ENCODE measurements at regions not wholly inside any gene's neighbourhood (a gene's known extent, or its start where the extent isn't known, plus 50 kb on each side); places are given as distances from the start of the nearest gene placed in this dataset.

DNA sequence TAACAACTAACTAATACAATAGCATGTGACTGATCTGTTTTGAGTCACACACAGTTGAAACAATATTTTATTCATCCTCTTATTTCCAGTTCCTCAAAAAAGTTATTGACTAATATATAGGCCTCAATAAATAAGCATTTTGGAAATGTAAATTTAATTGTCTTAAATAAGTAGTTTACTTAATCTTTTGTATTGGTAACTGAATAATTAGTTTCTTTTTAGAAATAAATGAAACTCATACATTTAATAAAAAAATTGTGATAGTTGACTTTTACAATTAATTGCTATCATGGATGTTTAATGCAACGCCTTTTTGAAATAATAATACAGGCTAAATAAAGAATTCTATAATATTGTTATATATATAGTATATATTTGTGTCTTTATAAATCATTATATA lies 500.8 kb upstream of the PCDH20 start:
- no peak for DNase-seq (ENCODE audit: low read depth)
- H3K4me2 ChIP-seq (ENCODE audit: low read length), result no peak overlapping the region
- Mint-ChIP-seq H3K27me3 (ENCODE audit: low read depth, unreplicated experiment) (no peaks in the 10 kb centered on the region), H3K27ac (ENCODE audit: unreplicated experiment) (no peak overlapping the region), H3K9me3 (ENCODE audit: unreplicated experiment) (no peaks in the 10 kb centered on the region), H3K4me3 (ENCODE audit: unreplicated experiment) (no peak overlapping the region), H3K4me1 (ENCODE audit: low read depth, unreplicated experiment) (no peaks in the 10 kb centered on the region), H3K36me3 (ENCODE audit: low read depth, unreplicated experiment) (no peaks in the 10 kb centered on the region)
- H3K4me1 ChIP-seq (ENCODE audit: insufficient read depth, low read length), result no peaks in the 10 kb centered on the region
- no peak overlapping the region for H3K27ac ChIP-seq (ENCODE audit: low read depth, low read length)
- H3K9me3 ChIP-seq (ENCODE audit: insufficient read depth, low read depth, low read length), result no peaks in the 10 kb centered on the region
- H3K9ac ChIP-seq (ENCODE audit: low read length), result no peak overlapping the region
- H3K27me3 ChIP-seq (ENCODE audit: insufficient read depth, low read length), result no peaks in the 10 kb centered on the region
- H3K36me3 ChIP-seq (ENCODE audit: insufficient read depth, low read length), result no peaks in the 10 kb centered on the region
- TF ChIP-seq EZH2 (IDR thresholded peaks at IDR 0.05; ENCODE audit: insufficient read depth, low read length), result no peak
- TF ChIP-seq, protein P1, sequence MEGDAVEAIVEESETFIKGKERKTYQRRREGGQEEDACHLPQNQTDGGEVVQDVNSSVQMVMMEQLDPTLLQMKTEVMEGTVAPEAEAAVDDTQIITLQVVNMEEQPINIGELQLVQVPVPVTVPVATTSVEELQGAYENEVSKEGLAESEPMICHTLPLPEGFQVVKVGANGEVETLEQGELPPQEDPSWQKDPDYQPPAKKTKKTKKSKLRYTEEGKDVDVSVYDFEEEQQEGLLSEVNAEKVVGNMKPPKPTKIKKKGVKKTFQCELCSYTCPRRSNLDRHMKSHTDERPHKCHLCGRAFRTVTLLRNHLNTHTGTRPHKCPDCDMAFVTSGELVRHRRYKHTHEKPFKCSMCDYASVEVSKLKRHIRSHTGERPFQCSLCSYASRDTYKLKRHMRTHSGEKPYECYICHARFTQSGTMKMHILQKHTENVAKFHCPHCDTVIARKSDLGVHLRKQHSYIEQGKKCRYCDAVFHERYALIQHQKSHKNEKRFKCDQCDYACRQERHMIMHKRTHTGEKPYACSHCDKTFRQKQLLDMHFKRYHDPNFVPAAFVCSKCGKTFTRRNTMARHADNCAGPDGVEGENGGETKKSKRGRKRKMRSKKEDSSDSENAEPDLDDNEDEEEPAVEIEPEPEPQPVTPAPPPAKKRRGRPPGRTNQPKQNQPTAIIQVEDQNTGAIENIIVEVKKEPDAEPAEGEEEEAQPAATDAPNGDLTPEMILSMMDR (IDR thresholded peaks at IDR 0.05; ENCODE audit: insufficient read depth, low read depth, low read length), result no peak
- H2AFZ ChIP-seq (ENCODE audit: low read depth, low read length), result no peak overlapping the region
- no peak overlapping the region for H3K4me3 ChIP-seq (ENCODE audit: insufficient read depth, low read depth, low read length)
- H4K20me1 ChIP-seq (ENCODE audit: insufficient read depth, low read length), result no peaks in the 10 kb centered on the region
- no peaks in the 10 kb centered on the region for H3K79me2 ChIP-seq (ENCODE audit: insufficient read depth, low read length)
- no peak for FAIRE-seq

DNA sequence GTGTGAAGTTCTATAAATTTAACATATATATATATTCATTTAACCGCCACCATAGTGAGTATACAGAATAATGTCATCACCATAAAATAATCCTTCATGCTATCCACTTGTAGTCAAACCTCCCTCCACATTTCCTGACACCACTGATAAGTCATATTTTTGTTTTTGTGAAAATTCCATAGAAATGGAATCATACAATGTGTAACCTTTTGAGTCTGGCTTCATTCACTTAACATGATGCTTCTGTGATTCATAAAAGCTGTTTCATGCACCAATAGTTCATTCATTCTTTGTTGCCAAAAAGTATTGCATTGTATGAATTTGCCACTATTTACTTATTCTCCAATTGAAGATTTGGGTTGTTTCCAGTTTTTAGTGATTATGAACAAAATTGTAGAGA lies 497.5 kb upstream of the PCDH20 start:
- Mint-ChIP-seq H3K9me3 (ENCODE audit: unreplicated experiment) (no peaks in the 10 kb centered on the region), H3K36me3 (ENCODE audit: low read depth, unreplicated experiment) (no peaks in the 10 kb centered on the region), H3K4me1 (ENCODE audit: low read depth, unreplicated experiment) (no peaks in the 10 kb centered on the region), H3K27ac (ENCODE audit: unreplicated experiment) (no peak overlapping the region), H3K4me3 (ENCODE audit: unreplicated experiment) (no peak overlapping the region), H3K27me3 (ENCODE audit: low read depth, unreplicated experiment) (no peaks in the 10 kb centered on the region)
- H3K27ac ChIP-seq (ENCODE audit: low read depth, low read length), result no peak overlapping the region
- FAIRE-seq (no peak), DNase-seq (ENCODE audit: low read depth) (peak; percentile 10)
- H2AFZ ChIP-seq (ENCODE audit: low read depth, low read length), result no peak overlapping the region
- no peaks in the 10 kb centered on the region for H3K36me3 ChIP-seq (ENCODE audit: insufficient read depth, low read length)
- H3K9ac ChIP-seq (ENCODE audit: low read length), result no peak overlapping the region
- no peaks in the 10 kb centered on the region for H3K4me1 ChIP-seq (ENCODE audit: insufficient read depth, low read length)
- H3K27me3 ChIP-seq (ENCODE audit: insufficient read depth, low read length), result no peaks in the 10 kb centered on the region
- no peak overlapping the region for H3K4me2 ChIP-seq (ENCODE audit: low read length)
- H3K4me3 ChIP-seq (ENCODE audit: insufficient read depth, low read depth, low read length), result no peak overlapping the region
- no peaks in the 10 kb centered on the region for H4K20me1 ChIP-seq (ENCODE audit: insufficient read depth, low read length)
- TF ChIP-seq EZH2 (IDR thresholded peaks at IDR 0.05; ENCODE audit: insufficient read depth, low read length), result no peak
- TF ChIP-seq, protein P1 (IDR thresholded peaks at IDR 0.05; ENCODE audit: insufficient read depth, low read depth, low read length), result no peak
- no peaks in the 10 kb centered on the region for H3K79me2 ChIP-seq (ENCODE audit: insufficient read depth, low read length)
- no peaks in the 10 kb centered on the region for H3K9me3 ChIP-seq (ENCODE audit: insufficient read depth, low read depth, low read length)

DNA sequence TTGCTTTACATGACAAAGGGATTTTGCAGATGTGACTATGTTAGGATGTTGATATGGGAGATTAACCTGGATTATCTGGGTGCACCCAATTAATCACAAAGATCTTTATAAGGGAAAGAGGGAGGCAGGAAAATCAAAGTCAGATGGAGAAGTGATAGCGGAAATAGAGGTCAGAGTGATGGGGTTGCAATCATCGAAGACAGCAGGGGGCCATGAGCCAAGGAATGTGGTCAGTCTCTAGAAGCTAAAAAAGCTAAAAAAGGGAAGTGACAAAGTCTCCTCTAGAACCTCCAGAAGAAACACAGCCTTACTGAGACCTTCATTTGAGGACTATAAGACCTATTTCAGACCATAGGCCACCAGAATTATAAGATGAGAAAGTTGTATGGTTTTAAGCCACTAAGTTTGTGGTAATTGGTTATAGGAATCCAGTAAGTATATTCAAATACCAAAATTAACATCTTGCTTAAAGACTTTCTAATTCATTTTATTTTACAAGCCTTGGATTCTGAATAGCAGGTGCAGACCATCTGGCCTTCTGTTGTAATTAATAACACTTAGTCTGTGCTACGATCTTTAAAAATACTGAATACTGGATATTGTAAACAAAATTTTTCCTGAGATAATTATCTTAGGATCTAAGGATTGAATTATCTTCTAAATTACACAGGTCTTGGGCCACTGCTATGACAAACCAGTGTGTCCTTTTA lies 493.4 kb upstream of the PCDH20 start:
- Mint-ChIP-seq H3K36me3 (ENCODE audit: low read depth, unreplicated experiment) (no peaks in the 10 kb centered on the region), H3K4me1 (ENCODE audit: low read depth, unreplicated experiment) (no peaks in the 10 kb centered on the region), H3K9me3 (ENCODE audit: unreplicated experiment) (no peaks in the 10 kb centered on the region), H3K4me3 (ENCODE audit: unreplicated experiment) (no peak overlapping the region), H3K27ac (ENCODE audit: unreplicated experiment) (no peak overlapping the region), H3K27me3 (ENCODE audit: low read depth, unreplicated experiment) (no peaks in the 10 kb centered on the region)
- Histone ChIP-seq H3K9me3 (ENCODE audit: insufficient read depth, low read depth, low read length) (no peaks in the 10 kb centered on the region), H3K27ac (ENCODE audit: low read depth, low read length) (no peak overlapping the region), H3K4me2 (ENCODE audit: low read length) (no peak overlapping the region), H3K4me1 (ENCODE audit: insufficient read depth, low read length) (no peaks in the 10 kb centered on the region), H3K4me3 (ENCODE audit: insufficient read depth, low read depth, low read length) (no peak overlapping the region), H4K20me1 (ENCODE audit: insufficient read depth, low read length) (no peaks in the 10 kb centered on the region), H3K27me3 (ENCODE audit: insufficient read depth, low read length) (no peaks in the 10 kb centered on the region), H3K36me3 (ENCODE audit: insufficient read depth, low read length) (no peaks in the 10 kb centered on the region), H3K79me2 (ENCODE audit: insufficient read depth, low read length) (no peaks in the 10 kb centered on the region), H3K9ac (ENCODE audit: low read length) (no peak overlapping the region), H2AFZ (ENCODE audit: low read depth, low read length) (no peak overlapping the region)
- no peak for FAIRE-seq
- TF ChIP-seq EZH2 (IDR thresholded peaks at IDR 0.05; ENCODE audit: insufficient read depth, low read length), result no peak
- TF ChIP-seq, protein P1 (IDR thresholded peaks at IDR 0.05; ENCODE audit: insufficient read depth, low read depth, low read length), result no peak
- DNase-seq (ENCODE audit: low read depth), result no peak

Data from astrocyte (in vitro differentiated cells and primary cell).